Suprapubic skin (tissue), 4 donors: ENCODE measurements at regions not wholly inside any gene's neighbourhood (a gene's known extent, or its start where the extent isn't known, plus 50 kb on each side); places are given as distances from the start of the nearest gene placed in this dataset.

ENCODE experiments used
- DNase-seq, 2 donors: peaks; one replicate each; pipeline ENCODE4 v3.0.0-alpha.2; 2019; ENCODE audit warnings: low spot score in 2 of 2
- H3K27ac ChIP-seq: fragments of 200-600 bp; sonication (generic); one replicate; pipeline ENCODE4 v1.5.1; 2019
- H3K27me3 ChIP-seq: fragments of 200-600 bp; sonication (generic); one replicate; pipeline ENCODE4 v1.5.1; 2019
- H3K36me3 ChIP-seq: fragments of 200-600 bp; sonication (generic); one replicate; pipeline ENCODE4 v1.5.1; 2019
- H3K4me1 ChIP-seq: fragments of 200-600 bp; sonication (generic); one replicate; pipeline ENCODE4 v1.5.1; 2019
- H3K4me3 ChIP-seq: fragments of 200-600 bp; sonication (generic); one replicate; pipeline ENCODE4 v1.5.1; 2019; ENCODE audit warnings: mild to moderate bottlenecking
- H3K9me3 ChIP-seq: fragments of 200-600 bp; sonication (generic); one replicate; pipeline ENCODE4 v1.5.1; 2019
- CTCF ChIP-seq, 2 donors: fragments of 200-600 bp in 1 of 2; fragments of 450-650 bp in 1 of 2; sonication (generic) in 1 of 2; IDR thresholded peaks; one replicate each; pipeline ENCODE4 v1.5.1; 2016 to 2019; ENCODE audit warnings: antibody characterized with exemption in 2 of 2, mild to moderate bottlenecking in 1 of 2, moderate library complexity in 1 of 2
- EP300 ChIP-seq: sonication (generic); formaldehyde crosslinking; IDR thresholded peaks from one replicate; pipeline ENCODE4 v1.6.1; 2017; ENCODE audit warnings: antibody characterized with exemption
- POLR2A ChIP-seq, 2 donors: fragments of 450-650 bp; IDR thresholded peaks; one replicate each; pipeline ENCODE4 v1.6.1; 2017; ENCODE audit warnings: antibody characterized with exemption in 2 of 2, mild to moderate bottlenecking in 2 of 2, moderate library complexity in 2 of 2
- POLR2AphosphoS5 ChIP-seq, 3 donors: sonication (generic); formaldehyde crosslinking; IDR thresholded peaks; one replicate each; pipeline ENCODE4 v1.6.1; 2017; ENCODE audit warnings: antibody characterized with exemption in 3 of 3
- WGBS: methylation state at CpG from one replicate; pipeline ENCODE4 v1.1.5; 2018; 5-methylcytosine and 5-hydroxymethylcytosine counted together

DNA sequence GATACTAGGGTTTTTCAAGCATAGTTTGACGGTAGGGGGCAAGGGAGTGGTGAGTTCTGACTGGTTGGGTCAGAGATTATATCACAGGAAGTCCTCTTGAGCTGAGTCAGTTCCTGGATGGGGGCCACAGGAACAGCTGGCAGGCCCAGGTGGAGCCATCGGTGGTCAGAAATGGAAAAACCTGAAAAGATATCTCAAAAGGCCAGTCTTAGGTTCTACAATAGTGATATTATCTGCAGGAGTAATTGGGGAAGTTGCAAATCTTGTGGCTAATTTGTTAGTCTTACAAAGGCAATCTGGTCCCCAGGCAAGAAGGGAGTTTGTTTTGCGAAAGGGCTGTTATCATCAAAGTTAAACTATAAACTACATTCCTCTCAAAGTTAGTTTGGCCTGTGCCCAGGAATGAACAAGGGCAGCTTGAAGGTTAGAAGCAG, 159.3 kb downstream of the PTCHD1 start:
- H3K27ac ChIP-seq = no peak overlapping the region
- WGBS = 54% methylated on average over 3 of the region's 3 CpGs
- no peaks in the 10 kb centered on the region for H3K36me3 ChIP-seq
- no peak for TF ChIP-seq CTCF (IDR thresholded peaks at IDR 0.05)
- no peak for TF ChIP-seq EP300
- TF ChIP-seq POLR2AphosphoS5 (IDR thresholded peaks at IDR 0.05) = no peak
- TF ChIP-seq POLR2A (IDR thresholded peaks at IDR 0.05) = no peak
- no peak for DNase-seq
- no peaks in the 10 kb centered on the region for H3K9me3 ChIP-seq
- no peaks in the 10 kb centered on the region for H3K4me1 ChIP-seq
- H3K27me3 ChIP-seq = no peaks in the 10 kb centered on the region
- H3K4me3 ChIP-seq = no peak overlapping the region

GRCh38 chrX:23494741-23495140, 160.1 kb downstream of the PTCHD1 start:
- Histone ChIP-seq H3K27me3 (no peaks in the 10 kb centered on the region), H3K4me1 (no peaks in the 10 kb centered on the region), H3K27ac (no peak overlapping the region), H3K9me3 (no peaks in the 10 kb centered on the region), H3K36me3 (no peaks in the 10 kb centered on the region), H3K4me3 (no peak overlapping the region)
- DNase-seq = no peak
- TF ChIP-seq CTCF (IDR thresholded peaks at IDR 0.05) = no peak
- no peak for TF ChIP-seq POLR2A (IDR thresholded peaks at IDR 0.05)
- TF ChIP-seq POLR2AphosphoS5 (IDR thresholded peaks at IDR 0.05) = no peak
- no peak for TF ChIP-seq EP300
- WGBS = 94% methylated on average over 12 of the region's 12 CpGs

GRCh38 chrX:23497919-23498318, 163.3 kb downstream of the PTCHD1 start:
- DNase-seq = no peak
- Histone ChIP-seq H3K4me3 (no peak overlapping the region), H3K4me1 (no peaks in the 10 kb centered on the region), H3K36me3 (no peaks in the 10 kb centered on the region), H3K9me3 (no peaks in the 10 kb centered on the region), H3K27me3 (no peaks in the 10 kb centered on the region), H3K27ac (no peak overlapping the region)
- TF ChIP-seq POLR2A (IDR thresholded peaks at IDR 0.05) (no peak), POLR2AphosphoS5 (IDR thresholded peaks at IDR 0.05) (no peak), EP300 (no peak), CTCF (IDR thresholded peaks at IDR 0.05) (no peak)

DNA sequence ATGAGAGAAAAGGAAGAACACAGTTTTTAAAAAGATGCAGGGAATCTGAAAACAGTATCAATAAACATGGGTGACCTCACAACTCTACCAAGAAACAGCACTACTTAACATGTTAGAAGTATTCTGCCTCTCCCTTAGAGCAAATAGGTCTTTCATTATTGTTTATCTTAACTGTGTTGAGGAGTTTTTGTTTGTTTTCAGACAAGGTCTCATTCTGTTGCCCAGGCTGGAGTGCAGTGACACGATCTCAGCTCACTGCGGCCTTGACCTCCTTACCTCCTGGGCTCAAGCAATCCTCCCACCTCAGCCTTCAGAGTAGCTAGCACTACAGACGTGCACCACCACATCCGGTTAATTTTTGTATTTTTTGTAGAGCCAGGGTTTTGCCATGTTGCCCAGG, 165.3 kb upstream of the PRDX4 start:
- Histone ChIP-seq H3K9me3 (no peaks in the 10 kb centered on the region), H3K4me3 (no peak overlapping the region), H3K4me1 (no peaks in the 10 kb centered on the region), H3K36me3 (no peaks in the 10 kb centered on the region), H3K27me3 (no peaks in the 10 kb centered on the region), H3K27ac (no peak overlapping the region)
- TF ChIP-seq CTCF (IDR thresholded peaks at IDR 0.05) = no peak
- TF ChIP-seq EP300 = no peak
- TF ChIP-seq POLR2A (IDR thresholded peaks at IDR 0.05) = no peak
- WGBS = 91% methylated on average over 4 of the region's 4 CpGs
- DNase-seq = no peak

DNA sequence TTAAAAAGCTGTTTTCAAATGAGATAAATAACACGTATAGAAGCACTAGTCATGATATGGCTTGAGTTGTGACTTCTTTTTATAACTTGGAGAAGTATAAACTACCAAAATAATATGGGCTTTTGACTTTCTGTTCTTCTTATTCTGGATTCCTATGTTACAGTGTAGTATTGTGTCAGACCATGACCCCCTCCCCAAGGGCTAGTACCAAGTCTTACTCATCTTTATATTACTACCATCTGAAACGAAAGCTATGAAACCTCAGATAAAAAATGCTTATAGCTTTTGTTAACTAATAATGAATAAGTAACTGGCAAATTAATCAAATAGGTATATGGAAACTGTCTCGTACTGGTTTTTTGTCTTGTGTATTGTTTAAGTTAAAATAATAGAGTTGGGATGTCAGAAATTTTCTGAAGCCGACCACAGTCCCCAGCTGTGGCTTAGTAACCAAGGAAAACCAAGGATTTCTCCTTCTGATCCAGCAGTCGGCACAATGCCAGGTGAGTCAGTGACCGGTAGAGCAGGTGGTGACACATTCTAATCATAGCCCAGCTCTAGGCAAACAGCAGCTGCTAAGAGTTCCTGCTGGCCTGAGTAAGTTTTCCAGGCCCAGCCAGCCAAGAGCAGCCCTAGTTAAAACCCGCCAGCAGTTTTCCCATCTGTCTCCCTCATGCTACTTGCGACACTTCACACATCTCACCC, 163.3 kb upstream of the PRDX4 start:
- Histone ChIP-seq H3K27ac (no peak overlapping the region), H3K9me3 (no peaks in the 10 kb centered on the region), H3K4me1 (no peaks in the 10 kb centered on the region), H3K4me3 (no peak overlapping the region), H3K36me3 (no peaks in the 10 kb centered on the region), H3K27me3 (no peaks in the 10 kb centered on the region)
- whole genome bisulfite sequencing = 43% methylated on average over 8 of the region's 8 CpGs
- TF ChIP-seq CTCF (IDR thresholded peaks at IDR 0.05) (no peak), POLR2AphosphoS5 (IDR thresholded peaks at IDR 0.05) (no peak), EP300 (no peak), POLR2A (IDR thresholded peaks at IDR 0.05) (no peak)
- peak in 1 of 2 donors; percentile 81 for DNase-seq
